NCI-H128 (cell line): ENCODE measurements at regions not wholly inside any gene's neighbourhood (a gene's known extent, or its start where the extent isn't known, plus 50 kb on each side); places are given as distances from the start of the nearest gene placed in this dataset.

Source experiments
- DNase-seq: peaks from one replicate; lab custom pipeline; 2025; ENCODE audit not compliant: unreplicated experiment; lab: John Stamatoyannopoulos, UW

GRCh38 chr5:3943859-3944258 is 348.2 kb downstream of the IRX1 start:
- no peak for DNase-seq

GRCh38 chr5:3944930-3945329 is 349.3 kb downstream of the IRX1 start:
- DNase-seq = no peak

- DNase-seq = no peak
Observed at GRCh38 chr5:3948838-3949237, 353.2 kb downstream of the IRX1 start.

GRCh38 chr5:3954199-3954598 is 358.6 kb downstream of the IRX1 start:
- no peak for DNase-seq

- no peak for DNase-seq
Observed at GRCh38 chr5:3954633-3955032, 359.0 kb downstream of the IRX1 start.

GRCh38 chr5:3957658-3958057 is 362.0 kb downstream of the IRX1 start:
- DNase-seq = no peak

GRCh38 chr5:3958389-3958788 is 362.8 kb downstream of the IRX1 start:
- no peak for DNase-seq

- no peak for DNase-seq
Observed at GRCh38 chr5:3962113-3962512, 366.5 kb downstream of the IRX1 start.

GRCh38 chr5:3963652-3964051 is 368.0 kb downstream of the IRX1 start:
- no peak for DNase-seq

GRCh38 chr5:3980156-3980555 is 384.5 kb downstream of the IRX1 start:
- no peak for DNase-seq

- no peak for DNase-seq
Observed at GRCh38 chr5:3987867-3988266, 392.2 kb downstream of the IRX1 start.

- no peak for DNase-seq
Observed at GRCh38 chr5:3993856-3994473, 398.3 kb downstream of the IRX1 start.

GRCh38 chr5:3994628-3995027 is 399.0 kb downstream of the IRX1 start:
- DNase-seq = no peak

- no peak for DNase-seq
Observed at GRCh38 chr5:3995954-3996619, 400.5 kb downstream of the IRX1 start.

GRCh38 chr5:3996707-3997336 is 401.2 kb downstream of the IRX1 start:
- no peak for DNase-seq

GRCh38 chr5:3997670-3998069 is 402.0 kb downstream of the IRX1 start:
- DNase-seq = no peak

- no peak for DNase-seq
Observed at GRCh38 chr5:3999929-4000328, 404.3 kb downstream of the IRX1 start.

- no peak for DNase-seq
Observed at GRCh38 chr5:4001004-4001403, 405.4 kb downstream of the IRX1 start.

- DNase-seq = no peak
Observed at GRCh38 chr5:4001758-4002533, 406.3 kb downstream of the IRX1 start.

- DNase-seq = no peak
Observed at GRCh38 chr5:4005335-4005734, 409.7 kb downstream of the IRX1 start.

GRCh38 chr5:4007001-4007400 is 411.4 kb downstream of the IRX1 start:
- DNase-seq = no peak

- DNase-seq = no peak
Observed at GRCh38 chr5:4011943-4012342, 416.3 kb downstream of the IRX1 start.
